ENCODE measurements at regions not wholly inside any gene's neighbourhood (a gene's known extent, or its start where the extent isn't known, plus 50 kb on each side); places are given as distances from the start of the nearest gene placed in this dataset.

DNA sequence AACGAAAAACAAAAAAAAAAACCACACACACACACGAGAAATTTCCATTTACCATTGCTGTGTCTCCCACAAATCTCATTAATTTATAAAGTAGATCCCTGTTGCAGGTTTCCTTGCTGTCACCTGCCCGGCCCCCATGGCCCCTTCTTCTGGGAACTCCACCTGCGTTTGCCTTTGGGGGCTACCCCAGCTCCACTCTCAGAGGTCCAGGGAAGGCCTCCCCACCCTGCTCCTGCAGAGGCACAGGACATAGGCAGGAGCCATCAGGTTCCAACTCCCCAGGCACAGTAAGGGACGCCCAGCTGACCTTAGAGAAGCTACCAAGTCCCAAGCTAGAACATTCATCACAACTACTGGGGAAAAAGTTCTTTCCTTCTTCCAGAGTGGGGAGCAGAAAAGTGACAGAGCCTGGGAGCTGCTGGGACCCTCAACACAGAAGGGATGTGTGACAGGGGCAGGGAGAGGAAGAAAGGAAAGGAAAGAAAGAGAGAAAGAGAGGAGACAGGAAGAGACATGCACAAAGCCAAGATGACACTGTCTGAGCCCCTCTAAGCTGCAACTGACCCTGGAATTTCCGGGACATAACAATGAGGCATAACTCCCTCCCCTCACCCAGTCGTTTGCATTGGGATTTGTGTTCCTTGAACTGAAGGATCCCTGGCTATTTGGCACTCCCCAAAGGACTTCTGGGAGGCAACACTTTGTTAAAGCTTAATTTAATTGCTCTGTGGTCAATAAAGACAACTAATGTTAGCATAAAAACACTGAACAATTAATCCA, 175.7 kb downstream of the SHANK2 start:
- no peaks in the 10 kb centered on the region for H3K4me1 ChIP-seq (ENCODE audit: control insufficient read depth, extremely low read depth, insufficient read depth, low read length)
- no peaks in the 10 kb centered on the region for H4K20me1 ChIP-seq (replicated peaks; ENCODE audit: control insufficient read depth, extremely low read depth, insufficient read depth, low read length)
- H3K9me1 ChIP-seq (replicated peaks; ENCODE audit: control insufficient read depth, extremely low read depth, insufficient read depth, low read length) = no peaks in the 10 kb centered on the region
- H3K79me2 ChIP-seq (ENCODE audit: control insufficient read depth, insufficient read depth, low read length) = no peaks in the 10 kb centered on the region
- no peak overlapping the region for H3K4me3 ChIP-seq (replicated peaks in 1 of 3; ENCODE audit: insufficient read depth in 1 of 3, low read depth in 1 of 3, low read length in 3 of 3)
- dilution Hi-C loops (cut with MboI; ENCODE audit: extremely low pct_ligation_motif_present, low sequenced_read_pairs) (no loop called here), intact Hi-C loops (cut with micrococcal nuclease) (no loop called here)
- CTCF ChIA-PET = no interaction called here
- H3K9me3 ChIP-seq (replicated peaks; ENCODE audit: control insufficient read depth, insufficient read depth, low read length) = peaks cover 2% of the 10 kb centered on the region
- no TSS peak for BruUV-seq (replicated peaks)
- DNase-seq (ENCODE audit: low read depth, low spot score) = no peak
- H3K36me3 ChIP-seq (ENCODE audit: control insufficient read depth in 2 of 2, extremely low read depth in 1 of 2, insufficient read depth in 2 of 2, low read length in 2 of 2) = no peaks in the 10 kb centered on the region
- no peak overlapping the region for H3K4me2 ChIP-seq (ENCODE audit: insufficient read depth, low read length)
- POLR2A ChIA-PET = no interaction called here
- no peak overlapping the region for H3K9ac ChIP-seq (replicated peaks; ENCODE audit: extremely low read depth, insufficient read depth, low read length)
- no peak overlapping the region for H3K27ac ChIP-seq (ENCODE audit: insufficient read depth, low read depth, low read length)
- no peaks in the 10 kb centered on the region for H3K27me3 ChIP-seq (ENCODE audit: control insufficient read depth in 2 of 2, insufficient read depth in 2 of 2, low read length in 2 of 2)
- no peak for FAIRE-seq
- TF ChIP-seq, protein P1, sequence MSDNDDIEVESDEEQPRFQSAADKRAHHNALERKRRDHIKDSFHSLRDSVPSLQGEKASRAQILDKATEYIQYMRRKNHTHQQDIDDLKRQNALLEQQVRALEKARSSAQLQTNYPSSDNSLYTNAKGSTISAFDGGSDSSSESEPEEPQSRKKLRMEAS (IDR thresholded peaks at IDR 0.05; ENCODE audit: insufficient read depth, insufficient read length) = no peak
- no peak for TF ChIP-seq POLR2A (IDR thresholded peaks at IDR 0.05; ENCODE audit: low read depth, low read length)
- no peak for TF ChIP-seq EZH2 (IDR thresholded peaks at IDR 0.05; ENCODE audit: borderline replicate concordance, low read depth, low read length, severe bottlenecking)
- H2AFZ ChIP-seq (ENCODE audit: low read depth, low read length) = no peak overlapping the region

DNA sequence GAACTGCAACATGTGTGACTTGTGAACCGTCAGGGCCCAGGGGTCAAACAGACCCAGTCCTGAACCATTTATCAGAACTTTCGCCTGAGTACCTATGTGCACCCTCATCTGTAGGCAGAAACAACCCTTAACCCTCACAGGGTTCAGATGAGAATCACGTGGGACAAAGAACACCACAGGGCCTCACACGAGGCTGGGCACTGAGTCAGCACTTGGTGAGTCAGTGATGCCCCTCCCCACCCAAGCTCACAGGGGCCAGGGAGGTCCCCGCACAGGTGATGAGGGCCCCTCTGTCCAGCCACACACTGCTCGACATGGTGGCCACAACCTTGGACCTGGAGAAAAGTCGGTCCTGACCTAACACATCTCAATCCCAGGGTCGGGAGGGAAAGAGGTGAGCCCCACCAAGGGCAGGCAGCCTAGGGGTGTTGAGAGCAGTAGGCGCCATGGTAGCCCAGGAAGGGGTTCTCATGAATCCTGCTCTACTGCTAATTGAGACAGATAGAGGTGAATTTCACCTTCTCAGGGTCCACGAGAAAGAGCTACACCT, 176.4 kb downstream of the SHANK2 start:
- Histone ChIP-seq H3K4me1 (ENCODE audit: control insufficient read depth, extremely low read depth, insufficient read depth, low read length) (no peaks in the 10 kb centered on the region), H3K4me2 (ENCODE audit: insufficient read depth, low read length) (no peak overlapping the region), H2AFZ (ENCODE audit: low read depth, low read length) (no peak overlapping the region), H3K9ac (replicated peaks; ENCODE audit: extremely low read depth, insufficient read depth, low read length) (no peak overlapping the region), H4K20me1 (replicated peaks; ENCODE audit: control insufficient read depth, extremely low read depth, insufficient read depth, low read length) (no peaks in the 10 kb centered on the region), H3K4me3 (replicated peaks in 1 of 3; ENCODE audit: insufficient read depth in 1 of 3, low read depth in 1 of 3, low read length in 3 of 3) (no peak overlapping the region), H3K79me2 (ENCODE audit: control insufficient read depth, insufficient read depth, low read length) (no peaks in the 10 kb centered on the region), H3K9me1 (replicated peaks; ENCODE audit: control insufficient read depth, extremely low read depth, insufficient read depth, low read length) (no peaks in the 10 kb centered on the region), H3K36me3 (ENCODE audit: control insufficient read depth in 2 of 2, extremely low read depth in 1 of 2, insufficient read depth in 2 of 2, low read length in 2 of 2) (no peaks in the 10 kb centered on the region), H3K27ac (ENCODE audit: insufficient read depth, low read depth, low read length) (no peak overlapping the region), H3K9me3 (replicated peaks; ENCODE audit: control insufficient read depth, insufficient read depth, low read length) (peaks cover 2% of the 10 kb centered on the region), H3K27me3 (ENCODE audit: control insufficient read depth in 2 of 2, insufficient read depth in 2 of 2, low read length in 2 of 2) (no peaks in the 10 kb centered on the region)
- intact Hi-C loops (cut with micrococcal nuclease) (no loop called here), dilution Hi-C loops (cut with MboI; ENCODE audit: extremely low pct_ligation_motif_present, low sequenced_read_pairs) (no loop called here)
- ChIA-PET POLR2A (no interaction called here), CTCF (no interaction called here)
- DNase-seq (ENCODE audit: low read depth, low spot score) (no peak), FAIRE-seq (no peak)
- BruUV-seq (replicated peaks) = no TSS peak
- no peak for TF ChIP-seq EZH2 (IDR thresholded peaks at IDR 0.05; ENCODE audit: borderline replicate concordance, low read depth, low read length, severe bottlenecking)
- no peak for TF ChIP-seq POLR2A (IDR thresholded peaks at IDR 0.05; ENCODE audit: low read depth, low read length)
- TF ChIP-seq JUN (IDR thresholded peaks at IDR 0.05; ENCODE audit: borderline replicate concordance, insufficient read depth, insufficient read length, low read depth) = no peak
- no peak for TF ChIP-seq FOS (IDR thresholded peaks at IDR 0.05; ENCODE audit: borderline replicate concordance, insufficient read depth, low read length)
- TF ChIP-seq, protein P2, sequence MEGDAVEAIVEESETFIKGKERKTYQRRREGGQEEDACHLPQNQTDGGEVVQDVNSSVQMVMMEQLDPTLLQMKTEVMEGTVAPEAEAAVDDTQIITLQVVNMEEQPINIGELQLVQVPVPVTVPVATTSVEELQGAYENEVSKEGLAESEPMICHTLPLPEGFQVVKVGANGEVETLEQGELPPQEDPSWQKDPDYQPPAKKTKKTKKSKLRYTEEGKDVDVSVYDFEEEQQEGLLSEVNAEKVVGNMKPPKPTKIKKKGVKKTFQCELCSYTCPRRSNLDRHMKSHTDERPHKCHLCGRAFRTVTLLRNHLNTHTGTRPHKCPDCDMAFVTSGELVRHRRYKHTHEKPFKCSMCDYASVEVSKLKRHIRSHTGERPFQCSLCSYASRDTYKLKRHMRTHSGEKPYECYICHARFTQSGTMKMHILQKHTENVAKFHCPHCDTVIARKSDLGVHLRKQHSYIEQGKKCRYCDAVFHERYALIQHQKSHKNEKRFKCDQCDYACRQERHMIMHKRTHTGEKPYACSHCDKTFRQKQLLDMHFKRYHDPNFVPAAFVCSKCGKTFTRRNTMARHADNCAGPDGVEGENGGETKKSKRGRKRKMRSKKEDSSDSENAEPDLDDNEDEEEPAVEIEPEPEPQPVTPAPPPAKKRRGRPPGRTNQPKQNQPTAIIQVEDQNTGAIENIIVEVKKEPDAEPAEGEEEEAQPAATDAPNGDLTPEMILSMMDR (IDR thresholded peaks at IDR 0.05; ENCODE audit: extremely low read depth in 1 of 2, insufficient read depth in 1 of 2, low read depth in 1 of 2, low read length in 2 of 2) = no peak
- no peak for TF ChIP-seq GATA2 (IDR thresholded peaks at IDR 0.05; ENCODE audit: insufficient read depth, insufficient read length, low read depth, low read length)
- TF ChIP-seq POLR2AphosphoS5 (IDR thresholded peaks at IDR 0.05; ENCODE audit: insufficient read depth, low read depth, low read length) = no peak
- TF ChIP-seq, protein P1 (IDR thresholded peaks at IDR 0.05; ENCODE audit: insufficient read depth, insufficient read length) = no peak
- no peak for TF ChIP-seq MYC (IDR thresholded peaks at IDR 0.05; ENCODE audit: low read depth, low read length)

Data from endothelial cell of umbilical vein (primary cell).